HCT116 (cell line): ENCODE measurements at regions not wholly inside any gene's neighbourhood (a gene's known extent, or its start where the extent isn't known, plus 50 kb on each side); places are given as distances from the start of the nearest gene placed in this dataset.

Source experiments
- ATAC-seq: fragments of 200-7000 bp; cut with Tn5 transposase; 2 replicates; pipeline ENCODE4 v1.9.1; 2020; ENCODE audit warnings: mild to moderate bottlenecking, moderate library complexity
- BruUV-seq: library from RNA; stranded (reverse); fragments of 400-500 nt; replicated peaks from 2 replicates; lab custom pipeline; 2021; lab: Mats Ljungman, UMichigan
- CTCF ChIA-PET: fragments of 300-600 bp; sonication (Branson Sonifier 250); formaldehyde crosslinking; loops from one replicate; lab custom pipeline; 2021; ENCODE audit warnings: antibody characterized with exemption; lab: Charles Lee
- POLR2A ChIA-PET: fragments of 300-600, 350-600 bp; sonication (Branson Sonifier 250); formaldehyde crosslinking; loops from one replicate; lab custom pipeline; 2021; ENCODE audit warnings: antibody characterized with exemption; lab: Charles Lee
- RAD21 ChIA-PET, 2 experiments: fragments of 300-600 bp; sonication (Branson Sonifier 250); formaldehyde crosslinking; loops; one replicate each; lab custom pipeline; 2023; ENCODE audit warnings: low total read pairs in 2 of 2; ENCODE audit not compliant: uncharacterized antibody in 2 of 2, unreplicated experiment in 2 of 2, low non-redundant PET in 1 of 2; lab: Charles Lee
- DNase-seq: peaks from one replicate; pipeline ENCODE4 v3.0.0-alpha.2; 2010; ENCODE audit warnings: low read depth, low spot score
- H2AFZ ChIP-seq: fragments of 200-600 bp; shearing (Covaris generic), sonication (generic); 2 replicates; pipeline ENCODE4 v1.6.1; 2017; ENCODE audit warnings: low read depth, mixed run types, mixed read lengths, antibody characterized with exemption, low read length; ENCODE audit not compliant: poor library complexity, severe bottlenecking
- H3K27ac ChIP-seq: 2 replicates; pipeline ENCODE4 v1.5.1; 2012; ENCODE audit warnings: low read depth, low read length
- H3K27me3 ChIP-seq: fragments of 200-600 bp; sonication (generic); 2 replicates; pipeline ENCODE4 v1.6.1; 2016; ENCODE audit warnings: mixed run types, low read length, mixed read lengths; ENCODE audit not compliant: insufficient read depth
- H3K36me3 ChIP-seq, 2 experiments: fragments of 200-500 bp in 1 of 2; fragments of 200-600 bp in 1 of 2; sonication (Bioruptor generic) in 1 of 2; sonication (generic) in 1 of 2; 2 replicates each; pipeline versions ENCODE4 v1.5.1 to v1.6.1; 2014 to 2016; ENCODE audit warnings: low read length in 2 of 2, inconsistent platforms in 1 of 2, mixed read lengths in 1 of 2, mixed run types in 1 of 2; ENCODE audit not compliant: insufficient read depth in 2 of 2, control insufficient read depth in 1 of 2
- H3K4me1 ChIP-seq, 2 experiments: fragments of 200-600 bp in 1 of 2; sonication (generic) in 1 of 2; 2 replicates each; pipeline versions ENCODE4 v1.5.1 to v1.6.1; 2012 to 2017; ENCODE audit warnings: low read length in 2 of 2, inconsistent platforms in 1 of 2, mild to moderate bottlenecking in 1 of 2, mixed read lengths in 1 of 2, mixed run types in 1 of 2, moderate library complexity in 1 of 2; ENCODE audit not compliant: insufficient read depth in 2 of 2, control insufficient read depth in 1 of 2
- H3K4me2 ChIP-seq: fragments of 200-600 bp; sonication (generic); 2 replicates; pipeline ENCODE4 v1.6.1; 2017; ENCODE audit warnings: mixed run types, low read length, mixed read lengths
- H3K4me3 ChIP-seq, 2 experiments: fragments of 200-600 bp in 1 of 2; sonication (generic) in 1 of 2; replicated peaks in 1 of 2; 2 replicates each; pipeline ENCODE4 v1.5.1; 2011 to 2016; ENCODE audit warnings: low read length in 2 of 2, control low read depth in 1 of 2, low read depth in 1 of 2, mild to moderate bottlenecking in 1 of 2, mixed read lengths in 1 of 2, mixed run types in 1 of 2
- H3K79me2 ChIP-seq: fragments of 200-600 bp; sonication (generic); 2 replicates; pipeline ENCODE4 v1.6.1; 2017; ENCODE audit warnings: mild to moderate bottlenecking, mixed run types, low read length, moderate library complexity, mixed read lengths; ENCODE audit not compliant: insufficient read depth
- H3K9ac ChIP-seq: fragments of 200-600 bp; sonication (generic); 2 replicates; pipeline ENCODE4 v1.6.1; 2016; ENCODE audit warnings: low read length, mixed read lengths
- H3K9me2 ChIP-seq: fragments of 200-600 bp; sonication (generic), shearing (Covaris generic); 2 replicates; pipeline ENCODE4 v1.6.1; 2017; ENCODE audit warnings: mixed run types, mild to moderate bottlenecking, moderate library complexity; ENCODE audit not compliant: insufficient read depth
- H3K9me3 ChIP-seq, 2 experiments: fragments of 200-500 bp in 1 of 2; fragments of 200-600 bp in 1 of 2; sonication (Bioruptor generic) in 1 of 2; sonication (generic) in 1 of 2; 2 replicates each; pipeline ENCODE4 v1.6.1; 2014 to 2017; ENCODE audit warnings: low read length in 2 of 2, mixed read lengths in 2 of 2, inconsistent platforms in 1 of 2, low read depth in 1 of 2, mild to moderate bottlenecking in 1 of 2, mixed run types in 1 of 2, moderate library complexity in 1 of 2; ENCODE audit not compliant: control insufficient read depth in 1 of 2, insufficient read depth in 1 of 2
- H4K20me1 ChIP-seq: fragments of 200-600 bp; sonication (generic), shearing (Covaris generic); 2 replicates; pipeline ENCODE4 v1.6.1; 2017; ENCODE audit warnings: mixed run types, mild to moderate bottlenecking, moderate library complexity; ENCODE audit not compliant: insufficient read depth
- ATF3 ChIP-seq: IDR thresholded peaks from 2 replicates; pipeline ENCODE4 v1.6.1; 2012
- EGR1 ChIP-seq: IDR thresholded peaks from 2 replicates; pipeline ENCODE4 v1.6.1; 2012; ENCODE audit warnings: low read depth
- EZH2phosphoT487 ChIP-seq: fragments of 200-600 bp; IDR thresholded peaks from 2 replicates; pipeline ENCODE4 v1.6.1; 2018; ENCODE audit warnings: antibody characterized with exemption, borderline replicate concordance
- JUND ChIP-seq: IDR thresholded peaks from 2 replicates; pipeline ENCODE4 v1.6.1; 2012
- MAX ChIP-seq: IDR thresholded peaks from 2 replicates; pipeline ENCODE4 v1.6.1; 2012
- POLR2AphosphoS5 ChIP-seq: IDR thresholded peaks from 2 replicates; pipeline ENCODE4 v1.6.1; 2011; ENCODE audit warnings: mild to moderate bottlenecking, low read depth, low read length, moderate library complexity
- RAD21 ChIP-seq: IDR thresholded peaks from 2 replicates; pipeline ENCODE4 v1.6.1; 2012; ENCODE audit warnings: low read depth, mild to moderate bottlenecking
- REST ChIP-seq: IDR thresholded peaks from 2 replicates; pipeline ENCODE4 v1.6.1; 2012; ENCODE audit warnings: low read depth
- SP1 ChIP-seq: IDR thresholded peaks from 2 replicates; pipeline ENCODE4 v1.6.1; 2012; ENCODE audit warnings: low read depth
- SRF ChIP-seq: IDR thresholded peaks from 2 replicates; pipeline ENCODE4 v1.6.1; 2012; ENCODE audit warnings: low read depth
- YY1 ChIP-seq: IDR thresholded peaks from 2 replicates; pipeline ENCODE4 v1.6.1; 2011; ENCODE audit warnings: low read length, low read depth, moderate library complexity, mild to moderate bottlenecking; ENCODE audit not compliant: insufficient replicate concordance; ENCODE audit errors: extremely low read depth
- ZBTB33 ChIP-seq: IDR thresholded peaks from 2 replicates; pipeline ENCODE4 v1.6.1; 2011; ENCODE audit warnings: mild to moderate bottlenecking, low read length, moderate library complexity; ENCODE audit not compliant: insufficient replicate concordance; ENCODE audit errors: extremely low read depth
- ZNF274 ChIP-seq: fragments of 200-500 bp; sonication (Bioruptor generic); IDR thresholded peaks from 2 replicates; pipeline ENCODE4 v1.6.1; 2014; ENCODE audit warnings: mild to moderate bottlenecking, low read depth, low read length, inconsistent platforms
- intact Hi-C: fragments of 100-400 bp; cut with micrococcal nuclease; formaldehyde crosslinking; loops from 2 replicates; pipeline ENCODE4 v1.10.0; 2022
- TF ChIP-seq, protein P1 (sequence below), 3 experiments: fragments of 200-600 bp in 1 of 3; sonication (generic) in 1 of 3; IDR thresholded peaks in 2 of 3; conservative IDR thresholded peaks in 1 of 3; 2 replicates each; pipeline ENCODE4 v1.5.1; 2012 to 2017; ENCODE audit warnings: low read depth in 2 of 3, low read length in 2 of 3, antibody characterized with exemption in 1 of 3, borderline replicate concordance in 1 of 3, control low read depth in 1 of 3, mild to moderate bottlenecking in 1 of 3, mixed read lengths in 1 of 3, mixed run types in 1 of 3, moderate library complexity in 1 of 3; ENCODE audit not compliant: insufficient read depth in 1 of 3

DNA sequence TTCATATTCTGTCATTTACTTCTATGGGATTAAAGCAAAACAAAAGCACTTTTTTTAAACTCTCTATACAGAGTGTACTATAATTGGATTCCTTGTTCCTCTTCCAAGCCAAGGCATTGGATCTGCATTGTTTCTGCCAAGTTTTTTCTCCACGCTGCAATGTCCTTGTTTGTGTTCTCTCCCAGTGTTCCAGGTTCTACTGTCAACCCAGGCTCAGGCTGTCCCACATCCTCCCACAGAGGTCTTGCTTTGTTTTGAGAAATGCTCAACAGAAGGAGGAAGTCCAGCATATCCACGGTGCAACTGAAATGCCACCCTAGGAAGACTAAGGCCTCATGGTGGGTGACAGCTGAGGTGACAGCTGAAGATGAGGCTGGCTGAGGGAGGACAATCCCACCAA is 287.1 kb upstream of the PRDM1 start (continued):
- TF ChIP-seq, protein P1, sequence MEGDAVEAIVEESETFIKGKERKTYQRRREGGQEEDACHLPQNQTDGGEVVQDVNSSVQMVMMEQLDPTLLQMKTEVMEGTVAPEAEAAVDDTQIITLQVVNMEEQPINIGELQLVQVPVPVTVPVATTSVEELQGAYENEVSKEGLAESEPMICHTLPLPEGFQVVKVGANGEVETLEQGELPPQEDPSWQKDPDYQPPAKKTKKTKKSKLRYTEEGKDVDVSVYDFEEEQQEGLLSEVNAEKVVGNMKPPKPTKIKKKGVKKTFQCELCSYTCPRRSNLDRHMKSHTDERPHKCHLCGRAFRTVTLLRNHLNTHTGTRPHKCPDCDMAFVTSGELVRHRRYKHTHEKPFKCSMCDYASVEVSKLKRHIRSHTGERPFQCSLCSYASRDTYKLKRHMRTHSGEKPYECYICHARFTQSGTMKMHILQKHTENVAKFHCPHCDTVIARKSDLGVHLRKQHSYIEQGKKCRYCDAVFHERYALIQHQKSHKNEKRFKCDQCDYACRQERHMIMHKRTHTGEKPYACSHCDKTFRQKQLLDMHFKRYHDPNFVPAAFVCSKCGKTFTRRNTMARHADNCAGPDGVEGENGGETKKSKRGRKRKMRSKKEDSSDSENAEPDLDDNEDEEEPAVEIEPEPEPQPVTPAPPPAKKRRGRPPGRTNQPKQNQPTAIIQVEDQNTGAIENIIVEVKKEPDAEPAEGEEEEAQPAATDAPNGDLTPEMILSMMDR (IDR thresholded peaks at IDR 0.05 in 2 of 3, conservative IDR thresholded peaks at IDR 0.05 in 1 of 3; ENCODE audit: borderline replicate concordance in 1 of 3, insufficient read depth in 1 of 3, low read depth in 2 of 3, low read length in 2 of 3), result no peak

GRCh38 chr6:105797983-105798453 is 288.1 kb upstream of the PRDM1 start:
- RAD21 ChIA-PET, result no interaction called here
- DNase-seq (no peak), ATAC-seq (no peak)
- no peak overlapping the region for H3K9ac ChIP-seq
- no peaks in the 10 kb centered on the region for H3K36me3 ChIP-seq
- BruUV-seq, result no TSS peak
- intact Hi-C loops, result no loop called here
- no peaks in the 10 kb centered on the region for H3K79me2 ChIP-seq
- H3K4me2 ChIP-seq, result no peak overlapping the region
- H2AFZ ChIP-seq, result no peak overlapping the region
- H3K27me3 ChIP-seq, result no peaks in the 10 kb centered on the region
- H3K4me3 ChIP-seq, result no peak overlapping the region
- no peaks in the 10 kb centered on the region for H3K9me3 ChIP-seq
- CTCF ChIA-PET, result no interaction called here
- no peaks in the 10 kb centered on the region for H4K20me1 ChIP-seq
- no peaks in the 10 kb centered on the region for H3K9me2 ChIP-seq
- H3K4me1 ChIP-seq, result peaks cover 0 to 17% of the 10 kb centered on the region in 2 experiments; a peak in 2 of 4 replicates
- POLR2A ChIA-PET, result no interaction called here
- no peak overlapping the region for H3K27ac ChIP-seq
- TF ChIP-seq ATF3 (no peak), EGR1 (no peak), JUND (no peak), ZBTB33 (no peak), SP1 (no peak), REST (no peak), EZH2phosphoT487 (no peak), MAX (no peak), ZNF274 (no peak), YY1 (no peak), RAD21 (no peak), POLR2AphosphoS5 (no peak), SRF (no peak)
- TF ChIP-seq, protein P1 (IDR thresholded peaks at IDR 0.05 in 2 of 3, conservative IDR thresholded peaks at IDR 0.05 in 1 of 3; ENCODE audit: borderline replicate concordance in 1 of 3, insufficient read depth in 1 of 3, low read depth in 2 of 3, low read length in 2 of 3), result no peak
